Activated CD8-positive, alpha-beta memory T cell treated with anti-CD3 and anti-CD28 coated beads, Interleukin-2, amount 10 ng/mL, durations not matched to agents 7 days and 5 days (primary cell): ENCODE measurements at regions not wholly inside any gene's neighbourhood (a gene's known extent, or its start where the extent isn't known, plus 50 kb on each side); places are given as distances from the start of the nearest gene placed in this dataset.

Experiments used
- ATAC-seq: fragments of 150-1000 bp; cut with Tn5 transposase; one replicate; pipeline ENCODE4 v1.10.0; 2021; ENCODE audit warnings: moderate library complexity
- CTCF ChIA-PET: fragments of 350-600 bp; sonication (Branson Sonifier 250); formaldehyde crosslinking; loops from one replicate; lab custom pipeline; 2021; ENCODE audit warnings: antibody characterized with exemption; lab: Charles Lee
- DNase-seq: peaks from one replicate; pipeline ENCODE4 v3.0.0-alpha.2; 2020
- H3K27ac Mint-ChIP-seq: one replicate; pipeline ENCODE4 v1.8.0; 2021; ENCODE audit warnings: mild to moderate bottlenecking, mixed read lengths
- H3K27me3 Mint-ChIP-seq: one replicate; pipeline ENCODE4 v1.8.0; 2021; ENCODE audit warnings: mixed read lengths
- H3K36me3 Mint-ChIP-seq: one replicate; pipeline ENCODE4 v1.8.0; 2021; ENCODE audit warnings: mild to moderate bottlenecking, mixed read lengths
- H3K4me1 Mint-ChIP-seq: one replicate; pipeline ENCODE4 v1.8.0; 2021; ENCODE audit warnings: mixed read lengths
- H3K4me3 Mint-ChIP-seq: one replicate; pipeline ENCODE4 v1.8.0; 2021; ENCODE audit warnings: mild to moderate bottlenecking, moderate library complexity, mixed read lengths
- H3K9me3 Mint-ChIP-seq: one replicate; pipeline ENCODE4 v1.8.0; 2022; ENCODE audit warnings: low read depth, mixed read lengths

DNA sequence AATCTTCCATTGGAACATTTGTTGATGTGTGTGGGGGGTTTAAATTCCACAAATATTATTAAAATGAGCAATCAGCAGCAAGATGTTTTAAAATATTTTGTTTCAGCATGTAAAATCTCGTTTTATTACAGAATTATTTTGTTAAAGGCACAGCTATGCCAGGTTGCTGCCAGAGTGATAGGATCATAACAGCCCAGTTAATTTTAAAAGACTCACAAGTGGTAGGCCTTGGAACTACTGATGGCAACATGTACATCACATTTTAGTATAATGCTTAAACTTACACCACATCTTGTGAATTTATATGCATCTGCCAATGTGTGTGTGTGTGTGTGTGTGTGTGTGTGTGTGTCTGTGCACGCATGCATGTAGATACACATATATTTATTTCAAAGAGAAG is 97.8 kb upstream of the SPRY1 start:
- CTCF ChIA-PET: no interaction called here
- Mint-ChIP-seq H3K4me1 (peaks cover 8% of the 10 kb centered on the region), H3K4me3 (no peak overlapping the region)

DNA sequence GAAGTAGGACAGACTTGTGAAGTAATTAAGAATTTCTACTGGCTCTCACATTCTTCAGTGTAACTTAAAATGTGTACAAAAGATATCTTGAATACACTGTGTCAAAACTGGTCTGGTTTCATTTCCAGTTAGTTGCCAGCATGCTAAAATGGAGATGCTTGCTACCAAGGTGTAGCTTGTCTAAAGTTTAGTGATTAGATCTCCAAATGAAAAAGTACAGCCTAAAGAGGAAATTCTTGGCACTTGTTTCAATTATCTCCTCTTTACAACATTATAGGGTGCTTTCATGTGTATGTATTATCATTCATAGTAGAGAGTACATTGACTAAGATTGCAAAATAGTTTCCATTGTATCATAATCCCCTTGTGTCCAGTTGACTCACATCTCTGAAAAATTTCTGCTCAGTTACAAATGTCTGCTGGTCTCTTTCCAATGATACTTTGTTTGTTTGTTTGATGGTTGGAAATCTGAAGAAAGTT is 97.3 kb upstream of the SPRY1 start:
- CTCF ChIA-PET: no interaction called here
- no peak for DNase-seq
- Mint-ChIP-seq H3K36me3 (peaks cover 5% of the 10 kb centered on the region), H3K9me3 (no peaks in the 10 kb centered on the region), H3K4me1 (peaks cover 8% of the 10 kb centered on the region), H3K27ac (no peak overlapping the region), H3K4me3 (no peak overlapping the region), H3K27me3 (no peaks in the 10 kb centered on the region)
- ATAC-seq: no peak

More for the DNA sequence above, 97.8 kb upstream of the SPRY1 start:
- Mint-ChIP-seq H3K9me3 (no peaks in the 10 kb centered on the region), H3K27me3 (no peaks in the 10 kb centered on the region), H3K27ac (no peak overlapping the region), H3K36me3 (peaks cover 9% of the 10 kb centered on the region)
- DNase-seq (no peak), ATAC-seq (no peak)

DNA sequence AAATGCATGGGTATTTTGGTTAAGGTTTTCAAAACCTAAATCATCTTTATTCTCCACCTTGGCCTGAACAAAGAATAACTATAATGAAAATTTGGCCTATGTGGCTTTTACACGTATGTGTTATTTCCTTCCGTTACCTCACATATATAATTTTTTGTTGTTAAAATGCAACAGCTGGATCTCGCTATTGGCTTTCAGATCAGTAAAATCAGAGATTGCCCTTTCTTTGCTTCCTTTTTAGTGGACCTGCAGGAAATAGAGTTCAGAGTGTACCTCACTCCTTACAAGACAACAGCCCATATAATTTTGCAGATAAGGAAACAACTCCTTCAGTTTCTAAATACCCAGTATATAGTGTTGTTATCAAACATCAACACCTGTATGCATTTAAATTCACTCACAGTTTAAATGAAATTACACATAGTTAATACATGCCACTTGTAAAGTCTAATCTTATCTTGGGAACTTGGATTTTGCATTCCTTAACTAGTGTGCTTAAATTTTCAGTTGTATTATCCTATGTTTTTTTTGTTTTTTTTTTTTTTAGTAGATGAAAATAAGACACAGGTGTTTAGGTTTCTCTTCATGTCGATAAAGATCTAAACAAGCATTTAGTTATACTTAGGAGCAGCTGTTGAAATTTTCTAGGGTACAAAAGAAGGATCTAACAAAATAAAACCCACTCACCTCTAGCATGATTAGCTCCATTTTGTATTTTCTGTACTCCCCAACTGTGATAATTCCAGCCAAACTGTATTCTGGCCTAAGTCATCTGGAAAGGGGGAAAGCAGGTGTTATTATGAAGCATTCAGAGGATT is 96.2 kb upstream of the SPRY1 start:
- ATAC-seq (no peak), DNase-seq (no peak)
- Mint-ChIP-seq H3K27ac (no peak overlapping the region), H3K36me3 (peaks cover 3% of the 10 kb centered on the region), H3K4me1 (peaks cover 8% of the 10 kb centered on the region), H3K27me3 (no peaks in the 10 kb centered on the region), H3K4me3 (no peak overlapping the region), H3K9me3 (no peaks in the 10 kb centered on the region)
- CTCF ChIA-PET: no interaction called here

DNA sequence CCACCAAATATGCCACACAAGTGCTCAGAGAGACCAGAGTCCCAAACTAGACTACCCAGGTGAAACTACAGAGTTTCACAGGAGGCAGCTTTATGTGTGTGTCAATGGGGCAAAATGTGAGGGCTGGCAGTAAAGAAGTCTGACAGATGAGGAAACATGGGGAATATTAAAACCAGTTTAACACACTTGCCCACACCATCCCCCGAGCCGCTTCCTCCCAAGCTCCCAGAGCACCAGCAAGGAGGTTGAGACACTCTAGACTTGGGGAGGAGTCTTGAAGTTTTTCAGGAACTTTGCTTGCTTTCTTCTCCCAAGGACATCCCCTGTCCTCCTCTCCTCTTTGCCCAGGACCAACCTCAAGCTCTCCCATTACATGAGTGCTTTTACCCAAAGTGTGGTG is 94.7 kb upstream of the SPRY1 start:
- no peak overlapping the region for H3K4me3 Mint-ChIP-seq
- CTCF ChIA-PET: no interaction called here

DNA sequence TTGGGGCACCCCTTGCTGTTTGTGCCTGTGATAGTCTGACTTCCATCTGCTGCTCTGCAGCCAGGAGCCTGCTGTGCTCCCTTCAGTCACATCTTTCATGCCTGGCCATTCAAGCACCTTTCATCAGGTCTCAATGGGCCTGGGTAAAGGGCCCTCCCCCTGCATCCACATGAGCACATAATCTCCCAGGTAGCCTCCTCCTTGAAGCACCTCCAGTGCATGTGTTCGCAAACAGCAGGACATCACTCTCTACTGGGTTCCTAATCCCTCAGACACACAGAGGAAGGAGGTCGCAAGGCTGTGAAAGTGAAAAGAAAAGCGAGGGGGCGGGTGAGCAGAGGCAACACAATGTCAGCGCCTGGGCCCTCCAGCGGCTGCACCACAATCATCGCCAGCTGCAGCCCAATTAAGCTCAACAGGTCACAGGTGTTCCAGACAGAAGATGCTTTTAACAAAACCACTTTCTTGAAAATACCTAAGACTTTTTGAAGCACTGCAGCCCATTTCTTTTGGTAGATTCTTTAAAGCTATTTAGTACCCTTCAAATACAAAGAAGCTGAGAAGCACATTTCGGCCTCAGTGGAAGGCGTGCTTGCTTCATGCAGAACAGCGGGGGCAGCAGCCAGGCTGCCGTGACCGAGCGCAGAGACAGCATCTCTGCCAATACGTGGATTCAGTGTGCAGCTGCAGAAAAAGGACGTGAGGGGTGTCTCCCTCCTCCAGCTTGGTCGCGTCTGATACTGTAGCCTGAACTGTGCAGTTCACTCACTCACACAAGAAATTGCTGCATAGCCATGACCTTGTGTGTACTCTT is 92.2 kb upstream of the SPRY1 start:
- Mint-ChIP-seq H3K9me3 (no peaks in the 10 kb centered on the region), H3K27ac (no peak overlapping the region), H3K4me3 (no peak overlapping the region), H3K36me3 (peaks cover 4% of the 10 kb centered on the region), H3K27me3 (no peaks in the 10 kb centered on the region), H3K4me1 (peaks cover 4% of the 10 kb centered on the region)
- DNase-seq (no peak), ATAC-seq (no peak)
- CTCF ChIA-PET: no interaction called here

More for the DNA sequence above, 94.7 kb upstream of the SPRY1 start:
- H3K9me3 Mint-ChIP-seq: no peaks in the 10 kb centered on the region
- H3K27ac Mint-ChIP-seq: no peak overlapping the region
- ATAC-seq: no peak
- peaks cover 8% of the 10 kb centered on the region for H3K4me1 Mint-ChIP-seq
- no peaks in the 10 kb centered on the region for H3K27me3 Mint-ChIP-seq
- peaks cover 2% of the 10 kb centered on the region for H3K36me3 Mint-ChIP-seq
- DNase-seq: no peak

DNA sequence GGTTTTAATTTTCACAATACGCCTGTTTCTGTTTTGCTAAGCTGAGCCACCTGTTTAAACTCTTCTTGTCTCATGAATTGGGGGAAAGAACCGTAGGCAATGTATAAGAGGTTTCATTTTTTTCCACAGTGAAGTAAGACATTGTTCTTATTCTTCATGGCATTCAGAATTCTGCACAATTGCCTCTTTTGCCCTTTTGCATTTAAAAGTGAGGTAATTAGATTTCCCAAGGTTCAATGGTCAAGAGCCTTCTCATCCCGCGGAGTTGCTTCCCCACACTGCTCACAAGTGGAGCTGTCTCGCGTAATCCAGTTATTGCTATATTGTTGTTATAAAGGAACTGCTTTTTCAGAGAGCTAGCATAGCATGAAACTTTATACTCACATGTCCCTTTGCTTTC is 90.9 kb upstream of the SPRY1 start:
- Mint-ChIP-seq H3K27ac (no peak overlapping the region), H3K4me1 (no peaks in the 10 kb centered on the region), H3K36me3 (peaks cover 2% of the 10 kb centered on the region), H3K4me3 (no peak overlapping the region), H3K9me3 (no peaks in the 10 kb centered on the region), H3K27me3 (no peaks in the 10 kb centered on the region)
- ATAC-seq (no peak), DNase-seq (no peak)
- CTCF ChIA-PET: no interaction called here

DNA sequence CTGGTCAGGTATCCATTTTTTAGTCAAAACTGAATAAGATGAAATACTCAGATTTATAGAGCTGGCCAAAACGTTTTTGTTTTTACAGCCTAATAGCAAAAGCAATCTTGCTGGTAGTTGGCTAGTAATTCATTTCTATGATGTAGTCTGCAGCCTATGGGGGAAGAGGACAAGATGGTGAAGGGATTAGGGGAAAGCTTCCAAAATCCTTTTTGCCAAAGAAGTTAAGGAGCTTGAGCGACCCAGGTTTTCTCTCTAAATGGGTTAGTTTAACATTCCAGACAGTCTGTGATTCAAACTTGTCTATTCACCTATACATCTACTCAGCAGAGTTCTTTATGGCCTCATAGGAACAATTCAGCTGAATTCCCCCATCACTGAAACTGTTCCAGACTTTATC is 89.8 kb upstream of the SPRY1 start:
- H3K9me3 Mint-ChIP-seq: no peaks in the 10 kb centered on the region
- ATAC-seq (no peak), DNase-seq (no peak)
- CTCF ChIA-PET: no interaction called here
- H3K4me1 Mint-ChIP-seq: no peaks in the 10 kb centered on the region
- H3K36me3 Mint-ChIP-seq: peaks cover 3% of the 10 kb centered on the region
- H3K4me3 Mint-ChIP-seq: no peak overlapping the region
- H3K27me3 Mint-ChIP-seq: no peaks in the 10 kb centered on the region
- no peak overlapping the region for H3K27ac Mint-ChIP-seq

DNA sequence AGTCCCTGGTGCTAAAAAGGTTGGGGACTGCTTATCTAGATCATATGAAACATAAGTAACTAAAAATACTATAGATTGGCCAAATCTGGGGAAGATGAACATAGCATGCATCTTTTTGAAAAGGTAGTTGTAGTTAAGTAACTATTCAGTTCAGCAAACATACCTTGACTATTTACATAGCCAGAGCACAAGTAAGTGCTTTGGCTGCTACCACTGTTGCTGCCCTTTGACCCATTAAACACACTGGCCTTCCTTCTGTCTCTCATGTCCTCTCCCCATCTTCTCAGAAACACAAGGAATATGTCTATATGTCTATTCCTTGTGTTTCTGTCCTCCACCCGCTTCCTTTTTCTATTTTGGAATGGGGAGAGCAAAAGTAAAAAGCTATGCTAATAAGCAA is 87.9 kb upstream of the SPRY1 start:
- ATAC-seq (no peak), DNase-seq (no peak)
- CTCF ChIA-PET: no interaction called here
- peaks cover 5% of the 10 kb centered on the region for H3K36me3 Mint-ChIP-seq
- no peaks in the 10 kb centered on the region for H3K4me1 Mint-ChIP-seq
- H3K27me3 Mint-ChIP-seq: no peaks in the 10 kb centered on the region
- no peak overlapping the region for H3K27ac Mint-ChIP-seq
- no peaks in the 10 kb centered on the region for H3K9me3 Mint-ChIP-seq
- H3K4me3 Mint-ChIP-seq: no peak overlapping the region

DNA sequence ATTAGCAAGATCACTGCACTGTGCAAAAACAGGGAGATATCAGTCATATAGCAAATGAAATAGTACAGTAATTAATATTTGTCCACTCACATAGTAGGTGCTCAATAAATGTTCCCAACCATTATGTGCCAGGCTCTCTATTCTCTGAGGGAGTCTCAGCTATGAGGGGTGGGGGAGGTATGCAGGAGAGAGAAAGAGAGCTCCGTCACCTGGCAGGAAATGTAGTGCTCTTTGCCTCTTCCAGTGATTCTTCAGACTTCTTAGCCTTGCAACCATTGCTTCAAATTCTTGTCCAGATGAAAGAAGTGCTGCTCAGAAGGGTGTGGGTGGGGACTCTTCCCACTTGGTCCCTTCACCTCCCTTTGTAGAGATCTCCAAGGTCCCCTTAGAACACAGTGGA is 84.5 kb upstream of the SPRY1 start:
- Mint-ChIP-seq H3K27ac (no peak overlapping the region), H3K36me3 (peaks cover 15% of the 10 kb centered on the region), H3K4me3 (no peak overlapping the region), H3K4me1 (no peaks in the 10 kb centered on the region), H3K27me3 (no peaks in the 10 kb centered on the region), H3K9me3 (no peaks in the 10 kb centered on the region)
- CTCF ChIA-PET: no interaction called here
- DNase-seq (no peak), ATAC-seq (no peak)

DNA sequence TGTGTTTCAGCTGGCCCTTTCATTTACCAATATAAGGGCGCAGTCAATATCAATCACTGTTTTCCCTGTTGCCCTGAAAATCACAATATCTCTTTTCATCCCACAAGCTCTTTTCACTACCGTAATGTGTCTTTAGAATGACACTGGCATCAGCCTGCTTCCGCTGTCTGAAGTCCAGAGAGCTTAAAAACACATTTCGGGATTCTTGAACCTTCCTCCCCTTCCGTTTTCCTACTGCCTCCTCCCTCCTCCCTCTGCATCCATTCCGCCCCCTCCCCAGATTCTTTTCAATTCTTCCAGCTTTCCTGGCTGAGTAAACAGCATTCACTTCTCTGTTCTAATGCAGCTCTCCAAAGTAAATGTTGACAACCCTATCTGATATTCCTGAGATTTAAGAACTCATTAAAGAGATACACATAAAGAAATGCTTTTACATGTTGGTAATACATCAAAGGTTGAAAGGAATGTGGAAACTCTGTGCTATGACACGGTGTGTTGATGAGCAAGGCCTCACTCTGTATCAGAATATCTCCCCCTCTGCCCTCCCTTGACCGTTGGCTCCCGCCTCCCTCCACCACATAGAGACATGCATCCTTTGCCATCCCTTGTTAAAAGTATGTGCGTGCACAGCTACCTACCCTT is 83.5 kb upstream of the SPRY1 start:
- CTCF ChIA-PET: no interaction called here
- Mint-ChIP-seq H3K27me3 (no peaks in the 10 kb centered on the region), H3K36me3 (peaks cover 20% of the 10 kb centered on the region)

DNA sequence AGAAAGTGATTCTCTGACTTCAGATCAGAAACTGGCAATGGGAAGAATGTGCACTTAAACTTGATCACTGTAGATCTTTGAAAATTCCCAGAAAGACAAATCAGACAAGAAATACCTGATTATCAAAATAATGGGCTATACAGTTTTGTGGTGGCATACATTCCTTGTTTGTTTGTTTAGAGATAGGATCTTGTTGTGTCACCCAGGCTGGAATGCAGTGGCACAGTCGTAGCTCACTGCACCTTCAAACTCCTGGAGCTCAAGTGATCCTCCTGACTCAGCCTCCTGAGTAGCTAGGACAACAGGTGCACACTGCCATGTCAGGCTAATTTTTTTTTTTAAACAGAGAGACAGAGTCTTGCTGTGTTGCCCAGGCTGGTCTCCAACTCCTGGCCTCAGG is 81.0 kb upstream of the SPRY1 start:
- Mint-ChIP-seq H3K4me3 (no peak overlapping the region), H3K9me3 (no peaks in the 10 kb centered on the region), H3K4me1 (no peaks in the 10 kb centered on the region), H3K27me3 (no peaks in the 10 kb centered on the region), H3K36me3 (peaks cover 20% of the 10 kb centered on the region), H3K27ac (no peak overlapping the region)
- CTCF ChIA-PET: no interaction called here
- DNase-seq: no peak
- no peak for ATAC-seq

More for the DNA sequence above, 83.5 kb upstream of the SPRY1 start:
- Mint-ChIP-seq H3K9me3 (no peaks in the 10 kb centered on the region), H3K27ac (no peak overlapping the region), H3K4me1 (no peaks in the 10 kb centered on the region), H3K4me3 (no peak overlapping the region)
- ATAC-seq (no peak), DNase-seq (no peak)

DNA sequence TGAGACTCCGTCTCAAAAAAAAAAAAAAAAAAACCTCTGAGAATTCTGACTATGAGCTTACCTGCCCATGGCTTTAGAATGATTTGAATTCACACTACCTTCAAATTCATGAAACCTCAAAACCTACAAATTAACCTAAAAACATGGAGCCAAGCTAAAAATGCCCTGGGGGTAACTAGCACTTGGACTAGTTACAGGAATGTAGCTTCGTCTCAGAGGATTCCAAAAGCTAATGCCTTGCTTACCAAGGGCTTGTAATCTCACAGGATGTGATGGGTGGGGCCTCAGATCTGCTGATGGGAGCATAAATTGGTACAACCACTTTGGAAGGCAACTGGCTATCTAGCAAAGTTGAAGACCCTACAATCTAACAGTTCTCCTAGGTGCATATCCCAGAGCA is 79.4 kb upstream of the SPRY1 start:
- H3K4me3 Mint-ChIP-seq: no peak overlapping the region
- CTCF ChIA-PET: no interaction called here
- H3K4me1 Mint-ChIP-seq: no peaks in the 10 kb centered on the region
- no peaks in the 10 kb centered on the region for H3K27me3 Mint-ChIP-seq
- no peak overlapping the region for H3K27ac Mint-ChIP-seq
- H3K36me3 Mint-ChIP-seq: peaks cover 17% of the 10 kb centered on the region
- peaks cover 4% of the 10 kb centered on the region for H3K9me3 Mint-ChIP-seq
- ATAC-seq (no peak), DNase-seq (no peak)

DNA sequence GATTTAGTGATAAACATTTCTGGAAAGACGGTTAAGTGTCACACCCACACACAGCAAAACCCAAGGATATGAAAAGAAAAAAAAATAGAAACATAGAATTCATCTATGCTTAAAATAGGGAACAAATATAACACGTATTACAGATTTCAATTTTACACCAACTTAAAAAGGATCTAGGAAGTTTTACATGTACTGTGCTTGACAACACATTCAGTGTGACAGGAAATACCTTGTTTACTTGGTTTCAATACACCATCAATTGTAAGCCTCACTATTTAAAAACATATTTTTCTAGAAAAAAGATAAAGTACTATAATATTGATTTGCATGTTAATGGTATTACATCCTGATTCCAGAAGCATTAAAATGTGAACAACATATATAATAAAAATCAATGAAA is 77.0 kb upstream of the SPRY1 start:
- Mint-ChIP-seq H3K4me3 (no peak overlapping the region), H3K9me3 (peaks cover 11% of the 10 kb centered on the region), H3K27me3 (no peaks in the 10 kb centered on the region), H3K36me3 (peaks cover 18% of the 10 kb centered on the region), H3K27ac (no peak overlapping the region), H3K4me1 (no peaks in the 10 kb centered on the region)
- DNase-seq (no peak), ATAC-seq (no peak)
- CTCF ChIA-PET: no interaction called here
